ENCODE measurements at regions not wholly inside any gene's neighbourhood (a gene's known extent, or its start where the extent isn't known, plus 50 kb on each side); places are given as distances from the start of the nearest gene placed in this dataset.

DNA sequence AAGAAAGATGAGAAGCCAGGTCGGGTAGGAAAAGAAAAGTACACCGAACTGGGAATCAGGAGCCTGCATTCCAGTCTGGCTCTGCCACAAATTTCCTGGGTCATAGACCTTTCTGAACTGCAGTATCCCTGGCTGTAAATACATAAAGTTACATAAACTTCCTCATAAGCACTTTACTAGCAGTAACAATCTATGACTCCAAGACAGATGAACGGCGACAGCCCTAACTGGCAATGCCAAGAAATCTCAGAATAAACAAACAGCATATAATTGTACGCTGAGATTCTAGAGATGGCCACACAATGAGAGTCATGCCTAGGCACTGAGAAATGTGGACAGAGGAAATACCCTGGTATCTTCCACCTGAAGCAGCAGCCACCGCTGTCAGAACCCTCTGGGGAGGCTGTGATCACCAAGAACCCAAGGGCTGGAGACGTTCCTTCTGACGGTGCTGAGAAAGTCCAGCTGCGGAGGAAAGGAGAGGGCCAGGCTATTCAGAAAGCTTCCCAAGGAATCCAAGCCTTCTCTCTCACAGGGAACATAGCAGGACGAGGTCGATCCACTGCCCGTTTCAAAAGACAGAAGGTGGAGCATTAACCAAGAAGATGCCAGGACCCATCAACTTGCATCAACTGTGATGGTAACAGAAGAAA is 89.3 kb upstream of the SLC66A3 start:
- TF ChIP-seq, protein P1, sequence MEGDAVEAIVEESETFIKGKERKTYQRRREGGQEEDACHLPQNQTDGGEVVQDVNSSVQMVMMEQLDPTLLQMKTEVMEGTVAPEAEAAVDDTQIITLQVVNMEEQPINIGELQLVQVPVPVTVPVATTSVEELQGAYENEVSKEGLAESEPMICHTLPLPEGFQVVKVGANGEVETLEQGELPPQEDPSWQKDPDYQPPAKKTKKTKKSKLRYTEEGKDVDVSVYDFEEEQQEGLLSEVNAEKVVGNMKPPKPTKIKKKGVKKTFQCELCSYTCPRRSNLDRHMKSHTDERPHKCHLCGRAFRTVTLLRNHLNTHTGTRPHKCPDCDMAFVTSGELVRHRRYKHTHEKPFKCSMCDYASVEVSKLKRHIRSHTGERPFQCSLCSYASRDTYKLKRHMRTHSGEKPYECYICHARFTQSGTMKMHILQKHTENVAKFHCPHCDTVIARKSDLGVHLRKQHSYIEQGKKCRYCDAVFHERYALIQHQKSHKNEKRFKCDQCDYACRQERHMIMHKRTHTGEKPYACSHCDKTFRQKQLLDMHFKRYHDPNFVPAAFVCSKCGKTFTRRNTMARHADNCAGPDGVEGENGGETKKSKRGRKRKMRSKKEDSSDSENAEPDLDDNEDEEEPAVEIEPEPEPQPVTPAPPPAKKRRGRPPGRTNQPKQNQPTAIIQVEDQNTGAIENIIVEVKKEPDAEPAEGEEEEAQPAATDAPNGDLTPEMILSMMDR (IDR thresholded peaks at IDR 0.05; ENCODE audit: low read depth, low read length): no peak
- no peak overlapping the region for H3K4me3 ChIP-seq (replicated peaks in 1 of 2; ENCODE audit: low read depth in 2 of 2, low read length in 2 of 2)
- DNase-seq (ENCODE audit: low read depth in 2 of 2): no peak

DNA sequence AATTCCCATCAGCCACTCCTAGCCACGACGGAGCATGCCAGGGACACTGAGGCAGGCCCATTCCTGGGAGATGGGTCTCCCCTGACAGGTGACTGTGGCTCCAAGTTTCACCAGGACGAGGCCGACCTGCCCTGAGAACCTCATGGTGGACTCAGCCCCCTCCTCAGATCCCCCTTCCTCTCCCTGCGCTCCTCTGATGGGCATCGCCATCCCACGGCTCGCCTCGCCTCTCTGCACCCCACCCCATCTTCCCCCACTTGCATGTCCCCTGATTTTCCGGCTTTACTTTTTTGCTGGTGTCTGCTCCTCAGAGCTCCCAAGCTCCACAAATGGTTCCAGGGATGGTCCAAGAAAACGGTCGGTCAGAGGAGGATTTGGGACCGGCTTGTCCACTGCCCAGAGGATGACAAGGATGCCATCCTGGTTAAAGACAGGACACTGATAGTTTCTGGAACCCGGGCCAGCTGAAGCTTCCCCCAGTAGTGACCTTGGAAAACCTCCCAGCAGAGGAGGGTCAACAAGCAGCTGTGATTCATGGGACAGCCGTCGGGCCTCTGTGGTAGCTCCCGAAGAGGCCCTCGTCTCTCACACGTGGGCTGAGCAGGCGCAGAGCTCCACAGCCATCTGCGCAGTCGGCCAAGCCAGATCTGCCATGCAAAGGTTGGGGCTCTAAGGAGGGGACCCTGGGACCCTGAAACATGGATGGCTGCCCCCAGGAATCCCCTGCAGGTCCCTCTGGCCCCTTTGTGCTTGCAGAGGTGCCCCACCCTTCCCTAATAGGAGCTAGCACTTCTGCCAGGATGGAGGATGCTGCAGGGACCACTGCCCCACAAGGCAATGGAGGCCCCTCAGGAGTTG is 87.8 kb upstream of the SLC66A3 start:
- no peak for DNase-seq (ENCODE audit: low read depth in 2 of 2)
- TF ChIP-seq, protein P1 (IDR thresholded peaks at IDR 0.05; ENCODE audit: low read depth, low read length): no peak
- H3K4me3 ChIP-seq (replicated peaks in 1 of 2; ENCODE audit: low read depth in 2 of 2, low read length in 2 of 2): no peak overlapping the region

DNA sequence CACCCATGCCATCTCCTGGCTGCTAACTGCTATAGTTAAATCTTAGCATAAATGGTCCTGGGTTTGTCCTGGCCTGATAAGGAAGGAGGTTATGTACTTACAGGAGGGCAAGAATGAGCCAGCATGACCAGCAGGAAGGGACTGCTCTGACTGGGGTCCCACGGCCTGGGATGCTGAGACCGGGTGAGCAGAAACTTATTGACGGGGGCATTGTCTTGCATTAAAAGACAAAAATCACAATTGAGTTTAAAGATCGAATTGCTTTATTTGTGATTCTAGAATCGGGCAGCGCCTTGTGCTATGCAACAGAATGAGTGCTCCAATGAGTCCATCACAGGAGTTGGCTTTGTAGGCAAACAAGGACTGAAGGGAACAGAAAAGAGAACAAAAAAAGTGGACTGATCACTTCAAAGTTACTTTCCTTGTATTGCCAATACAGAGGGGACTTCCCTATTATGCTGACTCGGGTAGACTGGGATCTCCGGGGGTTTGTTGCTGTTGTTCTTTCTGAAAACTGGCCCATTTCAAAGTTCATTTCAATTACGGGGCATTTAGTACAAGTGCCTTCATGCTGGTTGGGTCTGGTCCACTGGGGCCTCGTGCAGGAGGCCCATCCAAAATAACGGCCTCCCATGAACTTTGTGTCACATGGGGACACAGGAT is 87.1 kb upstream of the SLC66A3 start:
- DNase-seq (ENCODE audit: low read depth in 2 of 2): no peak
- TF ChIP-seq, protein P1 (IDR thresholded peaks at IDR 0.05; ENCODE audit: low read depth, low read length): no peak

DNA sequence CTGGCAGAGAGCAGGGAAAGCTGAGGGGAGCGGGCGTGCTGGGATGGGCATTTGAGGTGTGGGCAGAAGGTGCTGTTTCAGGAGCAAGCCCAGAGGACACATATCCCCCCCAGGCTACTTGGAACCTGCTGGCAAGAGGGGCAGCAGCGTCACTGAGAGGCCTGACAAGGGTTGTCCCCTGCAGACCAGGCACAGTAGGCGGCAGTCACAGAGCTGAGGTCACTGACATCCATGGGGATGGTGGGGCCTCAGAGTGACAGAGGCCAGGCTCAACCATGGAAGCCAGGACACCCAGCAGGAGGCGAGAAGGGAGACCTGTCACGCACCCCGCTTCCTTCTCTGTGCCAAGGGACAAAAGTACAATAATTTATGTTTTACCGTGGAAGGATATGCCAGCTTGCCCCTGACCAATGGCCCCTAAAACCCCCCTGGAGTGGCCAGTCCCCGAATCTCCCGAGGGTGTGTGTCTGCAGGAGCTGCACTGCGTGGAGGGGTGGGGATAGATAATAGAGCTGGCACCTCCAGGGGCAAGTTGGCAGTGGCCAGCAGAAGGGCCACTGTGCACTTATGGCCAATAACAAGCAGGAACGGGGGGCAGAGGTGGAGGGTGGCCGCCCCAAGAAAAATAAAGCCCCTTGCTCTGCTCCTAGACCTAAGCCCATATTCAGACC is 86.3 kb upstream of the SLC66A3 start:
- TF ChIP-seq, protein P1 (IDR thresholded peaks at IDR 0.05; ENCODE audit: low read depth, low read length): no peak
- no peak for DNase-seq (ENCODE audit: low read depth in 2 of 2)
- no peak overlapping the region for H3K4me3 ChIP-seq (replicated peaks in 1 of 2; ENCODE audit: low read depth in 2 of 2, low read length in 2 of 2)

More for the DNA sequence above, 87.1 kb upstream of the SLC66A3 start:
- H3K4me3 ChIP-seq (replicated peaks in 1 of 2; ENCODE audit: low read depth in 2 of 2, low read length in 2 of 2): no peak overlapping the region

DNA sequence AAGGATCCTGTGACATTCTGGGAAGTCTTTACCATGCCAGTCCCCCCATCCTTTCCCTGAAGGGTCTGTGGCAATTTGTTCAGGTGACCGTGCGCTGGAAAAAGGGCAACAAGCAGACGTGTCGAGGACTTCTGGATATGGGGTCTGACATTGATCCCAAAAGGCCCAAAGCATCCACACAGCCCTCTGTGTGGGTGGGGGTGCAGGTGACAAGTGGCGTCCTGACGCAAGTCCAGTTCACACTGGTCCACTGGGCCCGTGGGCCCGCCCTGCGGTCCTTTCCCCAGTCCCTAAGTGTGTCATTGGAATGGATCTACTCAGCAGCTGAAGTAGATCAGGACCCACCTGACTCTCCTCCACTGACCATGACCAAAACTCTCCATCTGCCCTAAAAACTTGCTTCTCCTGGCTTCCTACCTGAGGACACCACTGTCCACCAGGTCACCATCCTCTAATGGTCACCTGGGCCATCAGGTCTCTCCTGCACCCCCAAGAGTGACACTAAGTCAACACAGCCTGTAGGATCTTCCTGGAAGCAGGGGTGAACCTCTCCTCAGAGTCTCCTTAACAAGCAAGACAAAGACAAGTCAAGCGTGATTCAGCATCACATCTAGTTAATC is 85.6 kb upstream of the SLC66A3 start:
- H3K4me3 ChIP-seq (replicated peaks in 1 of 2; ENCODE audit: low read depth in 2 of 2, low read length in 2 of 2): no peak overlapping the region
- TF ChIP-seq, protein P1 (IDR thresholded peaks at IDR 0.05; ENCODE audit: low read depth, low read length): no peak
- DNase-seq (ENCODE audit: low read depth in 2 of 2): no peak

DNA sequence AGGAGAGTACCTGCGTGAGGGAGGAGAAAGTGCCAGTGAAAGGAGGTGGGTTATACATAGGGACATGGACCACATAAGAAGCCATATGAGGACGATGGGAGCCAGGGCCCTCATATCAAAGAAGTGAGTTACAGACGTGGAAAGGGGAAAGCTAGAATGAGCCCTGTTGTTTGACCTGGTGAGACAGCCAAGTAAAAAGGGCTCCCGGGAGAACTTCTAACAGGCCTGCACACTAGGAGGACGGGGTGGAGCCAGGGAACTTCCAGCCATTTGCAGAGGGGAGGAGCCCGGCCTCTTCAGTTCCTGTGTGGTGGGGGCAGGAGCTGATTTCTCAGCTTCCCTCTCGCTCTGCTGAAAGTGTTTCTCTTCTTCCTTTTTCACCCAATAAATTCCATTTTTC is 84.1 kb upstream of the SLC66A3 start:
- peak; percentile 28 to 40 for DNase-seq (ENCODE audit: low read depth in 2 of 2)
- TF ChIP-seq, protein P1 (IDR thresholded peaks at IDR 0.05; ENCODE audit: low read depth, low read length): no peak
- H3K4me3 ChIP-seq (replicated peaks in 1 of 2; ENCODE audit: low read depth in 2 of 2, low read length in 2 of 2): no peak overlapping the region

All from cardiac fibroblast (primary cell).